ENCODE measurements at regions not wholly inside any gene's neighbourhood (a gene's known extent, or its start where the extent isn't known, plus 50 kb on each side); places are given as distances from the start of the nearest gene placed in this dataset.

DNA sequence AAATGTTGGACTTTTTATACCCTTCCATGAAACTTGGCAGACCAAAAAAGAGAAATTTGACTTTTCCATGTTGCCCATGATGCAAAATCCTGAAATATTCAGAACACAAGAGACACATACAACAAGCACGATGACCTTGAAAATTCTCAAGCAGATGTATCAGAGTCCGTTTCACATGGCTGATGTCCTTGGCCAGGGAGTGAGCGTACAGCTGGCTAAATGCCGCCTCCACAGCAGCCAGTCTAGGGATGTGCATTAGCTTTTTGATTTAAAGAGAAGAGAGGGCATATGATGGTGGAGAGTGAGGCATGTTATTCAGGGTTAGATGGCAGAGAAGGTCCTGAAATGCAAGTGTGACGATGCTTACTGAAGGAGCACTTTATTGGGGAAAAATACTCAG lies 148.0 kb upstream of the SEMA6A start:
- Histone ChIP-seq H2AFZ (ENCODE audit: control insufficient read depth, low read length) (no peak overlapping the region), H3K36me3 (ENCODE audit: control insufficient read depth in 2 of 2, extremely low read depth in 1 of 2, insufficient read depth in 2 of 2, low read length in 2 of 2) (no peaks in the 10 kb centered on the region), H3K27ac (ENCODE audit: control insufficient read depth, insufficient read depth, low read length) (no peak overlapping the region), H3K9me3 (ENCODE audit: control insufficient read depth, low read depth, low read length) (no peaks in the 10 kb centered on the region), H3K9ac (ENCODE audit: control insufficient read depth, extremely low read depth, insufficient read depth, low read length) (no peak overlapping the region), H3K4me1 (ENCODE audit: control insufficient read depth, extremely low read depth, insufficient read depth, low read length) (no peaks in the 10 kb centered on the region), H3K9me1 (ENCODE audit: control insufficient read depth, extremely low read depth, insufficient read depth, low read length) (no peaks in the 10 kb centered on the region), H3K79me2 (ENCODE audit: control insufficient read depth, insufficient read depth, low read length) (no peaks in the 10 kb centered on the region), H3K4me3 (ENCODE audit: control insufficient read depth in 2 of 3, extremely low read depth in 1 of 3, insufficient read depth in 2 of 3, low read depth in 1 of 3, low read length in 3 of 3) (no peak overlapping the region), H4K20me1 (ENCODE audit: control insufficient read depth, extremely low read depth, insufficient read depth, low read length) (no peaks in the 10 kb centered on the region), H3K4me2 (ENCODE audit: control insufficient read depth, extremely low read depth, insufficient read depth, low read depth, low read length) (no peak overlapping the region), H3K27me3 (ENCODE audit: control insufficient read depth, extremely low read depth, insufficient read depth, low read length) (no peaks in the 10 kb centered on the region)
- DNase-seq (ENCODE audit: low read depth, low spot score) (no peak), FAIRE-seq (no peak)
- TF ChIP-seq, protein P1, sequence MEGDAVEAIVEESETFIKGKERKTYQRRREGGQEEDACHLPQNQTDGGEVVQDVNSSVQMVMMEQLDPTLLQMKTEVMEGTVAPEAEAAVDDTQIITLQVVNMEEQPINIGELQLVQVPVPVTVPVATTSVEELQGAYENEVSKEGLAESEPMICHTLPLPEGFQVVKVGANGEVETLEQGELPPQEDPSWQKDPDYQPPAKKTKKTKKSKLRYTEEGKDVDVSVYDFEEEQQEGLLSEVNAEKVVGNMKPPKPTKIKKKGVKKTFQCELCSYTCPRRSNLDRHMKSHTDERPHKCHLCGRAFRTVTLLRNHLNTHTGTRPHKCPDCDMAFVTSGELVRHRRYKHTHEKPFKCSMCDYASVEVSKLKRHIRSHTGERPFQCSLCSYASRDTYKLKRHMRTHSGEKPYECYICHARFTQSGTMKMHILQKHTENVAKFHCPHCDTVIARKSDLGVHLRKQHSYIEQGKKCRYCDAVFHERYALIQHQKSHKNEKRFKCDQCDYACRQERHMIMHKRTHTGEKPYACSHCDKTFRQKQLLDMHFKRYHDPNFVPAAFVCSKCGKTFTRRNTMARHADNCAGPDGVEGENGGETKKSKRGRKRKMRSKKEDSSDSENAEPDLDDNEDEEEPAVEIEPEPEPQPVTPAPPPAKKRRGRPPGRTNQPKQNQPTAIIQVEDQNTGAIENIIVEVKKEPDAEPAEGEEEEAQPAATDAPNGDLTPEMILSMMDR (optimal IDR thresholded peaks at IDR 0.05 in 1 of 3, IDR thresholded peaks at IDR 0.05 in 1 of 3, conservative IDR thresholded peaks at IDR 0.05 in 1 of 3; ENCODE audit: extremely low read depth in 1 of 3, insufficient read depth in 2 of 3, low read length in 3 of 3) = no peak
- TF ChIP-seq EZH2 (IDR thresholded peaks at IDR 0.05; ENCODE audit: low read length) = no peak
- dilution Hi-C loops (cut with MboI; ENCODE audit: extremely low pct_ligation_motif_present, low sequenced_read_pairs) = no loop called here

DNA sequence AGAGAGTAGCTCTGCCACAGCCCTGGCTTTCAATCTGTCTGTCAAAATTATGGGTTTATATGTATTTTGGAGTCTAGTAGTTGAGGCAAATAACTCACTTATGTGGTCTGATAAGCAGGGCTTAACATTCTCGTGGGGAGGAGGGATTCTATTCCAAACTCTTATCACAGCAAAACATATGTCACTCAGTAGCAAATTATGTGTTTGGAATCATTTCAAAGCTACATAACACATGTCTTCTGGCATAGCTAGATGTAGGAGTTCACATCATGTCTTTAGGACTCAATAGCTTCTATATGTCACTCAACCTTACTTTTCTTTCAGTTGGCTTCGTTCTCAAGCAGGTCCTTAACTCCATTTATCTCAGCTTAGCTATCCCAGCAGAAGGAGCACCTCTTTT lies 144.5 kb upstream of the SEMA6A start:
- DNase-seq (ENCODE audit: low read depth, low spot score) (no peak), FAIRE-seq (no peak)
- no peak for TF ChIP-seq EZH2 (IDR thresholded peaks at IDR 0.05; ENCODE audit: low read length)
- TF ChIP-seq, protein P1 (optimal IDR thresholded peaks at IDR 0.05 in 1 of 3, IDR thresholded peaks at IDR 0.05 in 1 of 3, conservative IDR thresholded peaks at IDR 0.05 in 1 of 3; ENCODE audit: extremely low read depth in 1 of 3, insufficient read depth in 2 of 3, low read length in 3 of 3) = no peak
- H4K20me1 ChIP-seq (ENCODE audit: control insufficient read depth, extremely low read depth, insufficient read depth, low read length) = no peaks in the 10 kb centered on the region
- H2AFZ ChIP-seq (ENCODE audit: control insufficient read depth, low read length) = no peak overlapping the region
- H3K9me1 ChIP-seq (ENCODE audit: control insufficient read depth, extremely low read depth, insufficient read depth, low read length) = no peaks in the 10 kb centered on the region
- no peaks in the 10 kb centered on the region for H3K36me3 ChIP-seq (ENCODE audit: control insufficient read depth in 2 of 2, extremely low read depth in 1 of 2, insufficient read depth in 2 of 2, low read length in 2 of 2)
- H3K27ac ChIP-seq (ENCODE audit: control insufficient read depth, insufficient read depth, low read length) = no peak overlapping the region
- H3K4me3 ChIP-seq (ENCODE audit: control insufficient read depth in 2 of 3, extremely low read depth in 1 of 3, insufficient read depth in 2 of 3, low read depth in 1 of 3, low read length in 3 of 3) = no peak overlapping the region
- no peaks in the 10 kb centered on the region for H3K9me3 ChIP-seq (ENCODE audit: control insufficient read depth, low read depth, low read length)
- H3K79me2 ChIP-seq (ENCODE audit: control insufficient read depth, insufficient read depth, low read length) = no peaks in the 10 kb centered on the region
- no peak overlapping the region for H3K4me2 ChIP-seq (ENCODE audit: control insufficient read depth, extremely low read depth, insufficient read depth, low read depth, low read length)
- H3K9ac ChIP-seq (ENCODE audit: control insufficient read depth, extremely low read depth, insufficient read depth, low read length) = no peak overlapping the region
- H3K4me1 ChIP-seq (ENCODE audit: control insufficient read depth, extremely low read depth, insufficient read depth, low read length) = no peaks in the 10 kb centered on the region
- no peaks in the 10 kb centered on the region for H3K27me3 ChIP-seq (ENCODE audit: control insufficient read depth, extremely low read depth, insufficient read depth, low read length)
- dilution Hi-C loops (cut with MboI; ENCODE audit: extremely low pct_ligation_motif_present, low sequenced_read_pairs) = no loop called here

Data from keratinocyte (primary cell).